GM20000 (cell line): ENCODE measurements at regions not wholly inside any gene's neighbourhood (a gene's known extent, or its start where the extent isn't known, plus 50 kb on each side); places are given as distances from the start of the nearest gene placed in this dataset.
"Not testable (repeated sequence)": the region's sequence is repeated elsewhere in the genome, so short reads cannot be mapped to it uniquely, and the experiment has no call there.

Experiments used
- DNase-seq: peaks from one replicate; pipeline ENCODE4 v3.0.0; 2012; ENCODE audit warnings: low spot score
- CTCF ChIP-seq: IDR thresholded peaks from 2 replicates; pipeline ENCODE4 v1.5.1; 2012; ENCODE audit warnings: mild to moderate bottlenecking, control low read depth; ENCODE audit errors: extremely low read depth, missing control alignments

GRCh38 chr18:66395671-66396218 is 208.1 kb downstream of the CDH19 start:
- TF ChIP-seq CTCF: no peak
- no peak for DNase-seq

GRCh38 chr18:66393463-66393862 is 210.4 kb downstream of the CDH19 start:
- no peak for DNase-seq
- no peak for TF ChIP-seq CTCF

- no peak for DNase-seq
- TF ChIP-seq CTCF: no peak
Measured at GRCh38 chr18:66377291-66377690, 226.6 kb downstream of the CDH19 start.

- not testable (repeated sequence) for DNase-seq
Measured at GRCh38 chr18:66375391-66375790, 228.5 kb downstream of the CDH19 start.

GRCh38 chr18:66346833-66347588 is 256.9 kb downstream of the CDH19 start:
- no peak for TF ChIP-seq CTCF
- no peak for DNase-seq

- no peak for DNase-seq
- TF ChIP-seq CTCF: no peak
Measured at GRCh38 chr18:66344227-66344626, 259.7 kb downstream of the CDH19 start.

- TF ChIP-seq CTCF: no peak
- DNase-seq: no peak
Measured at GRCh38 chr18:66342577-66342976, 261.3 kb downstream of the CDH19 start.

- DNase-seq: no peak
- no peak for TF ChIP-seq CTCF
Measured at GRCh38 chr18:66334534-66334933, 269.4 kb downstream of the CDH19 start.
